Coronary artery (tissue), 2 donors: ENCODE measurements at regions not wholly inside any gene's neighbourhood (a gene's known extent, or its start where the extent isn't known, plus 50 kb on each side); places are given as distances from the start of the nearest gene placed in this dataset.

Experiments
- DNase-seq: peaks from one replicate; pipeline ENCODE4 v3.0.0-alpha.2; 2017; ENCODE audit warnings: low spot score
- H3K27ac ChIP-seq, 2 donors: fragments of 200-600 bp; sonication (generic); one replicate each; pipeline ENCODE4 v1.5.1; 2016 to 2019
- H3K4me3 ChIP-seq: fragments of 200-600 bp; sonication (generic); 2 replicates; pipeline ENCODE4 v1.5.1; 2016; ENCODE audit warnings: mild to moderate bottlenecking, moderate library complexity
- TF ChIP-seq, protein P1 (sequence below): fragments of 200-600 bp; sonication (generic); IDR thresholded peaks from one replicate; pipeline ENCODE4 v1.5.1; 2019; ENCODE audit warnings: antibody characterized with exemption

- DNase-seq = no peak
- TF ChIP-seq, protein P1, sequence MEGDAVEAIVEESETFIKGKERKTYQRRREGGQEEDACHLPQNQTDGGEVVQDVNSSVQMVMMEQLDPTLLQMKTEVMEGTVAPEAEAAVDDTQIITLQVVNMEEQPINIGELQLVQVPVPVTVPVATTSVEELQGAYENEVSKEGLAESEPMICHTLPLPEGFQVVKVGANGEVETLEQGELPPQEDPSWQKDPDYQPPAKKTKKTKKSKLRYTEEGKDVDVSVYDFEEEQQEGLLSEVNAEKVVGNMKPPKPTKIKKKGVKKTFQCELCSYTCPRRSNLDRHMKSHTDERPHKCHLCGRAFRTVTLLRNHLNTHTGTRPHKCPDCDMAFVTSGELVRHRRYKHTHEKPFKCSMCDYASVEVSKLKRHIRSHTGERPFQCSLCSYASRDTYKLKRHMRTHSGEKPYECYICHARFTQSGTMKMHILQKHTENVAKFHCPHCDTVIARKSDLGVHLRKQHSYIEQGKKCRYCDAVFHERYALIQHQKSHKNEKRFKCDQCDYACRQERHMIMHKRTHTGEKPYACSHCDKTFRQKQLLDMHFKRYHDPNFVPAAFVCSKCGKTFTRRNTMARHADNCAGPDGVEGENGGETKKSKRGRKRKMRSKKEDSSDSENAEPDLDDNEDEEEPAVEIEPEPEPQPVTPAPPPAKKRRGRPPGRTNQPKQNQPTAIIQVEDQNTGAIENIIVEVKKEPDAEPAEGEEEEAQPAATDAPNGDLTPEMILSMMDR = no peak
- Histone ChIP-seq H3K4me3 (no peak overlapping the region), H3K27ac (peak overlapping the region; percentile 7 to 60)
Observed at GRCh38 chr12:89947437-89948270, 239.0 kb upstream of the ATP2B1 start.

GRCh38 chr12:89946518-89947135, 238.0 kb upstream of the ATP2B1 start:
- no peak for DNase-seq
- no peak overlapping the region for H3K4me3 ChIP-seq
- TF ChIP-seq, protein P1 = no peak
- H3K27ac ChIP-seq = no peak overlapping the region

- TF ChIP-seq, protein P1 = no peak
- DNase-seq = no peak
- no peak overlapping the region for H3K4me3 ChIP-seq
- H3K27ac ChIP-seq = no peak overlapping the region
Observed at GRCh38 chr12:89945123-89945522, 236.5 kb upstream of the ATP2B1 start.

GRCh38 chr12:89943463-89943862, 234.8 kb upstream of the ATP2B1 start:
- no peak for DNase-seq
- Histone ChIP-seq H3K27ac (no peak overlapping the region), H3K4me3 (no peak overlapping the region)
- TF ChIP-seq, protein P1 = no peak

GRCh38 chr12:89941436-89941835, 232.8 kb upstream of the ATP2B1 start:
- no peak overlapping the region for H3K27ac ChIP-seq
- no peak for DNase-seq
- no peak overlapping the region for H3K4me3 ChIP-seq
- TF ChIP-seq, protein P1 = no peak

GRCh38 chr12:89939522-89940215, 231.0 kb upstream of the ATP2B1 start:
- TF ChIP-seq, protein P1 = no peak
- no peak for DNase-seq
- Histone ChIP-seq H3K27ac (no peak overlapping the region), H3K4me3 (no peak overlapping the region)
